HG03159 (cell line): ENCODE measurements at regions not wholly inside any gene's neighbourhood (a gene's known extent, or its start where the extent isn't known, plus 50 kb on each side); places are given as distances from the start of the nearest gene placed in this dataset.

ENCODE experiments used
- ATAC-seq: cut with Tn5 transposase; IDR thresholded peaks from one replicate; pipeline ENCODE4 v1.9.1; 2021; ENCODE audit warnings: mild to moderate bottlenecking, moderate library complexity; ENCODE audit not compliant: unreplicated experiment

GRCh38 chr15:58294681-58295254, 137.0 kb upstream of the LIPC start:
- ATAC-seq = no peak

DNA sequence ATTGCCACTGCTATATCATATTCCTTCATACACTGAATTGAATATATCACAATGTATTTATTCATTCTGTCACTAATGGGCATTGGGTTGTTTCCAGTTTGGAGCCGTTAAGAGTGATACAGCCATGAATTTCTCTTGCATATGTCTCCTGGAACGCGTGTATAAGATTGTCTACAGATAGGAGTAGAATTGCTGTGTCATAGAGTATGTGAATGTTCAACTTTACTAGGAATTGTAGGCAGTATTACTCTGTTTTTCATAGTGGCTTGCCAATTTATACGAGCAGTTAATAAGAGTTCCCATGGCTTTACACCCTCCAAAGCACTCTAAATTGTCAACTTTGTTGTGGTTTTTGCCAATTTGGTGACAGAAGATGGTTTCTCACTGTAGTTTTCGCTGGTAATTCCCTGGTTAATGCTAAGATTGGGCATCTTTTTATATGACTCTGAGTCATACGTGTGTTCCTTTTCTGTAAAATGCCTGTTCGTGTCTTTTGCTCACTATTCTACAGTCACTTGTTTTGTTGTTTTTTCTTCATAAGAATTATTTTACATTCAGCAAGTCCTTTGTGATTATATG, 136.1 kb upstream of the LIPC start:
- no peak for ATAC-seq

GRCh38 chr15:58296276-58296675, 135.5 kb upstream of the LIPC start:
- no peak for ATAC-seq

DNA sequence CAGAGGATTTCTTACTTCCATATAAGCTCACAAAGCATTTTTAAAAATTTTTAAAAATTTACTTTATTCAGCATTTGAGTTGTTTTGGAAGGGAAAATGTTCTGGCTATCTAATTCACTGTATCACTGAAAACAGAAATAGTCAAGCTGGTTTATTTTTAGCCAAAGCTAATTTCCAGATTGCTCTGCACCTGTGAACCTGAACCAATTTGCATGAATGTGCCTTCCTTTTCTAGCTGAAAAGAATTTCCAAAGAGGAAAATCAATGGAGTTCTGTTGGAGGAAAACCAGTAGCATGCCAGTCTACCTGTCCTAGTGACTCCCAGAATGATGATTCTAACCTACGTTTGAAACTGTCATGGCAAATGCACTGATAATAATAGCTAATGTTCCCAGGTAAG, 134.2 kb upstream of the LIPC start:
- no peak for ATAC-seq

DNA sequence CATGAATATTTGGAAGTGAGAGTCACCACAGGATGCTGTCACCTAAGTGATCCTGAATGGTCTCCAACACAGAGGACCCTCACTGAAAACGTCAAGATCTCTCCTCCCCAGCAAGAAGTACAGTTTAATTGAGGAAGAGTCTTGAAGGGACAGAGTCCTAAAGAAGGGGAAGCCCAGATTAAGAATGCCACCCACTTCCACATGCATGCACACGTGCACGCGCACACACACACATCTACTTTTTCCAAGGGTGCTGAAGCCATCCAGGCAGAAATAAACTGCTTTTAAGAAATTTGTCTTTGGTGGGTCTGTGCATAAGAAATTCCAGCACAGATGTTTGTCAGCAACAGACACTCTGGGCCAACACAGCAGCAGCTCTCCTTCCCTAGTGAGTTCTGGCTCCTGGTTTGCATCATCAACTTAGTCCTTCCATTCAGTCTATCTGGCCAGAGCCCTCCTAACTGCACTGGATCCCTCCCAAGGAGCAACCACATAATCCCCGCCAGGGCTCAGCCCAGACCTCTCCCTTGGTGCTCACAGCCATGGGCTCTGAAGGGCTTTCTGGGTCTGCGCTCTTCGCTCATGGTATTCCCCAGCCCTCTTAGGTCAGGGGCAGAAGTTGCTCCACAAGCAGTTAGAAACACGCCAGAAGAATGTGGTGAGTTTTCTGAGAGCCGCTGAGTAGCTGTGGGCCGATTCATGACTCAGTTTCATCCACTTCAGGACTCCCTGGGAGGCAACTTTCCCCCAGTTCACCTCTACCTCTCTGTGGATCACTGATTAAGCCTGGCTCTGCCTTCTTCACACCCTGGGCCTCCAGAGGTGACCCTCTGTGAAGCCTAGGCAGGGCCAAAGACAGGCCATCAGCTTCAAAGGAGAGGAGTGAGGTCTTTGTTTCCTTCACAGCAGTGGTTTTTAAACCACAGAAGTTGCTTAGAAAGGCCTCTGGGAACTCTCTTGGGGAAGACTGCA, 132.6 kb upstream of the LIPC start:
- ATAC-seq = no peak

DNA sequence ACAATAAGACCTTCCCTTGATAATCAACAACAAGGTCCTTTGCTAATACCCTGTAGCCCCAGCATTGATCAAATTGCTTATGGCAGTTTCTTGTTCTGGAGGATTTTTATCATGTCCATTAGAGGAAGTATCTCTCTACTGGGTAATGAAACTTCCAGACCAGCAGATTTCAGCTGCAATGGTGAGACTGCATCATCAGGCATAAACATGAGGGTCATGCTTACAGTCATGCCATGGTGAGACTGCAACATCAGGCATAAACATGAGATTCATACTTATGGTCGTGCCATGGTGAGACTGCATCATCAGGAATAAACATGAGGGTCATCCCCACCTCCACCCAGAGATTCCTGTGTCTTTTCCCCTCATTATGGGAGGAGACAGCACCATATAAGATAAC, 129.0 kb upstream of the LIPC start:
- no peak for ATAC-seq

DNA sequence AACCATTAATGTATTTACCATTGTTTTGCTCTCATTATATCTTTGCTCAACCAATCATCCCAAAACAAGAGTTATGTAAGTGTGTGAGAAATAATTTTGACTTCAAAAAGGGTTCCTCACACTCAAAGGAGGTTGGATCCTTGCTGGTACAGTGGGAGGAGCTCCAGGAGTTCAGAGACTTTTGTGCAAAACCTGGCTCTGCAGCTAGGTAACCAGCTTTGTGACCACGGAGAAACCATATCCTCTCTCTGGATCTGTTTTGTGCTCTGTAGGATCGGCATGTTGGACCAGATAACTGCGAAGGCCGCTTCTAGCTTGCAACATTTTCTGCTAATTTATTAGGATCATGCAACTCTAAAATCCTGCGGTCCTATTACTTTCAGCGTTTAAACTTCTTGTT, 128.6 kb upstream of the LIPC start:
- no peak for ATAC-seq

DNA sequence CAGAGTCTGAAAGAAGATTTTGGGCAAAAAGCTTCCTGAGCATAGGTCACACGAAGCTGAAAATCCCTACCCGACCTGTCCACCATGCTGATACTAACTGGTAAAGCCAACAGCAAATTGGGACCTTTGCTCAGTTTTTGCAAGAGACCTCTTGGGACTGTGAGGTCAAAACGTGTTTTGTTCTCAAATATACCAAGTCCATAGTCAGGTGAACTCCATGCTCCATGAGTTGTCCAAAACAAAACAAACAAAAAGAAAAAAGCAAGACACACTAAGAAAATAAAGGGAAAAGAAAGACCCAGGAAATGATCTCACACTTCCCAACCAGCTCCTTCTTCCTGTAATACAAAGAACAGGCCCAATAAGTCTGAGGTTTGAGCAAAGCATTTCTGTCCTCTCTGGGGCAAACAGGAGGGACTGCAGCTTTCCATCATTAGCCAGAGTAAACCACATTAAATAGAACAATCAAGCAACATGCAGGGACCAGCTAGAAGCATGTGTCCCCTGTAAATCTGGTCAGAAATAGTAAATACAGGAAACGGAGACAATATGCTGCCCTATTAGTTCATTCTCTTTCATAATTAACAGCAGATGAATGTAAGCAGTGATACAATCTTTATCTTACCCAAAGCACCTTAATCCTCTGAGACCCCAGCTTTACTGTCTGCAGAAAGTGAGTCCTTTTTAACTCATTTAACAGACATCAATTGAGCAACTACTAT, 125.0 kb upstream of the LIPC start:
- ATAC-seq = no peak

DNA sequence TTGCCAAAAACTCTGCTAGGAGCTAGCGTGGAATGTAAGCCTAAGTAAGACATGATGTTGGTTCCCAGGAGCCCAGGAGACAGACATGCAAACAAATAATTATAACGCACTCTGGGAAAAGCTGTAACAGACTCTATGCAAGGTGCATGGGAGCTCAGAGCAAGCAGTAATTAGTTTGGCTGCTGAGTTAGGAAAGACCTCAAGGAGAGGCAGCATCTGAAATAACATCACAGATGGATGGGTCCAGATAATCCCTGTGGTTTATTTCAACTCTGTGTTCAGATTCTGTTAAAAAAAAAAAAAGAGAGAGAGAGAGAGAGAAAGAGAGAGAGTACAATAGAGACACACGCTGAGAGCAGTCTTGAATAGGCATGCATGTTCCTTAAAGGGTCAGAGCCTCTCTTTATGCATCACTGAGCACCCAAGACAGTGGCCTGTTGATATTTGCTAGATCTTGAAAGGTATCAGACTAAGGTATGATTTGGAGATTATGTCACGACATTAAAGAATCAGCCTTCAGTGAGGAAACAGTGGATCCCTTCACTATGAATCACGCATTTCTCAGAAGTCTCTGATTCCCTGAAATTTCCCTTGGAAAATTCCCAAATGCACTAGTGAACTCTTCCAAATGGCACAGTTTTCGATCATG, 124.4 kb upstream of the LIPC start:
- ATAC-seq = no peak

DNA sequence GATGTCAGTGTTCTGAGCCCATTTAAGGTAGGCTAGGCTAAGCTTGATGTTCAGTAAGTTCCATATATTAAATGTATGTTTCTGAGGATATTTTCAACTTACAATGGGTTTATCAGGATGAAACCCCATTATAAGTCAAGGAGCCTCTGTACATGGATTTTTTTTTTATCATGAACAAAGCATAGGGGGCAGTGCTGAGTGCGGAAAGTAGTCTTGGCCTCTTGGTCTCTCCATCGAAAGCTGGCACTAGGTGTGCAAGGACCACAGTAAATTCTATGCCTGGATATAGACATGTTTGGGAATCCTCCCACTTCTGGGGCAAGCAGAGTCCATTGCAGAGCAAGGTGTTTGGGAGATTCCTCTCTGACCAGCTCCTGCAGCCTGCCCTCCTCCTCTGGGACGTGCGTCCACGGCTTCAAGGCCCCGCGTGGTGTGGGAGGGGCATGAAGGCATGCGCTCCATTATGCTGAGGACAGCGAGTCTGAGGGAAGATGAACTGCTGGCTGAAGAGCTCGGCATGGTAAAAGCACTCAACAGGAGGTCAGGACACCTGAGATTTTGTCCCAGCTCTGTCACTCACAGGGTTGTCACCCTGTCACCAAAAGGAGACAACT, 122.9 kb upstream of the LIPC start:
- ATAC-seq = no peak

DNA sequence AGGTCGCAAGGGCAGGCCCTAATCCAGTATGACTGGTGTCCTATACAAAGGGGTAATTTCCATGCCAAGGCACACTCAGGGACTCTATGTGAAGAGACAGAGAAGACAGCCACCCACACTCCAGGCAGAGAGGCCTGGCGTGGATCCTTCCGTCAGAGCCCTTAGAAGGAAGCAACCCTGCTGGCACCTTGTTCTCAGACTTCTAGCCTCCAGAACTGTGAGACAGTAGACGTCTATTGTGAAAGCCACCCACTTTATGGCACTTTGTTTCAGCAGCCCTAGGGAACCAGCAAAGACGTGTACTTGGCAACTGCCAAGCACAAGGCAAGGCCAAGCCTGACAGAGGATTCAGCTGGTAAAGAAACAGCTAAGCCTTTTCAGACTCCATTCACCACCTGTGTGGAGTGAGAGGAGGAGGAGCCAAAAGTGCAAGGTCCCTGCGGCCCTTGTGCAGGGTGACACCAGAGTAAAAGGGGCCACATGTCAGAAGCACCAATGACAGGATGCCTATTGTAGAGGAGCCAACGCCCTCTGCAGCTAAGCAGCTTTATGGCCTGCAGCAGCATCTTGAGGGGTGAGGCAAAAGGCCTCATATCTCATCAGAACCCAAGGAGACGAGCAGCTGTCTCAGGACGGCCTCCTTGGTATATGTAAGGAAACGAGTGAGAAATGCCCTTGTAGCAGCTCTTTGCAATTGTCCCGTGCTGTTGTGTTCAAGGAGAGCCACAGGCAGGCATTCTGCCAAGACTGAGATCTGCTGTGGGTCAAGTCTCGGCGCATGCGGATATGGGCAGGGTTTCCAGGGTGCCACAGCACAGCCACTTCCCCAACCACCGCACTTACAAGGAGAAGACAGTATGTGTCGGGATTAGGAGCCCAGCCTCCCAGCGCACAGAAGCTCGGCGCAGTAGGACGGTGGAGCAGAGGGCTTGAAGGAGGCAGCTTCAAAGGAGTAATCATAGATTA, 121.5 kb upstream of the LIPC start:
- no peak for ATAC-seq

- ATAC-seq = no peak
These were observed 120.2 kb upstream of the LIPC start for GRCh38 chr15:58311556-58311955.

GRCh38 chr15:58312031-58312430, 119.8 kb upstream of the LIPC start:
- no peak for ATAC-seq

GRCh38 chr15:58313304-58313703, 118.5 kb upstream of the LIPC start:
- no peak for ATAC-seq

DNA sequence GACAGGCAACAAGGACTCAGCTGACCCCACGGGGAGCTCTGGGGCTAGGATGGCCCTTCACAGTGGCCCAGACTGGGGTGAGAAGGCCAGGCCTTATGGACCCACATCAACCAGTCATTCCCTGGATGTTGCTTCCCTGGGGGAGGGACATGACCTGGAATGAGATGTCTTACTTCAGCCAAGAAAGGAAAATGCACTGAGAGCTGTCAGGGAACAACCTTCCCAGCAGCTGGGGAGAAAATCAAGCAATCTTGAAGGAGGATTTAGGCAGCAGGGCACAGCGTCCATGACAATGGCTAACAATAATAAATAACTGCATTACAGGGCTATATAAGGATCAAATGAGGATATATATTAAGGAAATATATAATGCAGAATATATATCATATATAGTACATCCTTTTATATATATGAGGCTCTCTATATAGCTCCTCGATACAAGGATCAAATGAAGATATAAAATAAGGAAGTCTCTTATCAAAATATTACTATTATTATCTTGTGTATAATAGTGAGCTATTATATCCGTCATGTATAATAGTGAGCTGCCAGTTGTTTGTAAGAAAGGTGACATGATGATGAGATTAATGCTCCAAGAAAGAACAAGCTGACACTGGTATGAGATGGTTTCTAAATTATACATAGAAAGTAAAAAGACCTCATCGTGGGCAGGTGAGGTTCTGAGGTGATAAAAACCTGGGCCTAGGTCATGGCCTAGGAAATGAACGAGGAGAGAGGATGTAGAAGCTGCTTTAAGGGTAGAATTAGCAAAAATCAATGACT, 117.8 kb upstream of the LIPC start:
- ATAC-seq = no peak

DNA sequence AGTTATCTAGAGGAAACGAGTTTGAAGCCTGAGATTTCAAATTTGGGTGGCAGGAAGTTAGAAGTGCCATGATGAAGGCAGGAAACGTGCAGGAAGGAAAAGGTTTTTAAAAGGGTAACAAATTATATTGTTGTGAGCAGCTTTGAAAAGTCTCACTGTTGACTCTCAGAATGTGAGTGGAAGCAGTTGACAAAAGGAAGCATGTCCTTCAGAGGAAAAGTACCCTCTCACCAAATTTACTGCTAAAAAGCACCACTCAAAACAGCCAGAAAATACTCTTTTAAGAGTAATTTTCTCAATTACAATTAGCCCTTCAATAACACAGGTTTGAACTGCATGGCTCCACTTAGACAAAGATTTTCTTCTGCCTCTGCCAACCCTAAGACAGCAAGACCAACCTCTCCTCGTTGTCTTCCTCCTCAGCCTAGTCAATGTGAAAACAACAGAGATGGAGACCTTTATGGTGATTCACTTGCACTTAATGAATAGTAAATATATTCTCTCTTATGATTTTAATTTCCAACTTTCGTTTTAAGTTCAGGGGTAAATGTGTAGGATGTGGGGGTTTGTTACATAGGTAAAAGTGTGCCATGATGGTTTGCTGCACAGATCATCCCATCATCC, 117.1 kb upstream of the LIPC start:
- no peak for ATAC-seq

DNA sequence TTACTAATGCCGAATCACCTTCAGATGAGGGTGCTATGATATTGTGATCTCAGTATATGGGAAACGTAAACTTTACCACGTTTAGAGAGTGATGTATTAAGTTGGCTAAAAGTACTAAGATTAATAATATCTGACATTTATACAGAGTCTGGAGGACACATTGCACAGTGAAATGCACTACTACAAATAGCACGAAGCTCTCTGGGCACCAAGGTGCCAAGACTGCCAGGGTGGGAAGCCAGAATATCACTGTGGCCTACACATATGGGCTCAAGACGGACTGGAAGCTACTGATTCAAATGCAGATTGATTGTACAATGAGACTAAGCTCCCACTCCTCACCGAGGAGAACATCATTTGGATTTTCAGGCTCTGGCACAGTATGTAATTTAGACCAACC, 113.3 kb upstream of the LIPC start:
- no peak for ATAC-seq

DNA sequence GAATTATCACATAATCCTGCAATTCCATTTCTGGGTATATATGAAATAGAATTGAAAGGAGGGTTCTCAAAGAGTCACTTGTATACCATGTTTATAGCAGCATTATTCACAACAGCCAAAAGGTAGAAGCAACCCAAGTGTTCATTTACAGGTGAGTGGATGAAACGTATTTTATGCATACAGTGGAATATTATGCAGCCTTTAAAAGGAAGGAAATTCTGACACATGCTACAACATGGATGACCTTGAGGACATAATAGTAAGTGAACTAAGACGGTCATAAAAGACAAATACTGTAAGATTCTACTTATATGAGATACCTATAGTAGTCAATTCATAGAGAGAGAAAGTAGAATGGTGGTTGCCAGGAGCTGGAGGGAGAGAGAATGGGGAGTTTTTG, 110.8 kb upstream of the LIPC start:
- ATAC-seq = no peak
